ENCODE measurements at regions not wholly inside any gene's neighbourhood (a gene's known extent, or its start where the extent isn't known, plus 50 kb on each side); places are given as distances from the start of the nearest gene placed in this dataset.

GRCh38 chr18:51655327-51655698, 457.8 kb upstream of the MEX3C start:
- CTCF ChIA-PET (ENCODE audit: low intra/inter-chr PET ratio): no interaction called here
- Histone ChIP-seq H3K79me2 (ENCODE audit: control insufficient read depth, insufficient read depth, low read length) (no peaks in the 10 kb centered on the region), H3K9me3 (replicated peaks; ENCODE audit: control insufficient read depth, insufficient read depth, low read depth, low read length) (no peaks in the 10 kb centered on the region), H3K27ac (ENCODE audit: extremely low read depth, low read depth, low read length) (no peak overlapping the region), H3K36me3 (ENCODE audit: control insufficient read depth, insufficient read depth, low read length) (no peaks in the 10 kb centered on the region), H2AFZ (ENCODE audit: low read depth, low read length) (no peak overlapping the region), H3K4me3 (no peak overlapping the region), H3K4me1 (replicated peaks in 1 of 2; ENCODE audit: control insufficient read depth in 2 of 2, insufficient read depth in 2 of 2, low read length in 2 of 2) (no peaks in the 10 kb centered on the region), H3K27me3 (ENCODE audit: control insufficient read depth in 2 of 2, insufficient read depth in 2 of 2, low read length in 2 of 2) (no peaks in the 10 kb centered on the region), H3K9me1 (ENCODE audit: control insufficient read depth, insufficient read depth, low read length) (no peaks in the 10 kb centered on the region), H3K9ac (ENCODE audit: insufficient read depth in 1 of 2, low read depth in 2 of 2, low read length in 2 of 2) (no peak overlapping the region), H4K20me1 (replicated peaks; ENCODE audit: control insufficient read depth, insufficient read depth, low read length) (no peaks in the 10 kb centered on the region), H3K4me2 (ENCODE audit: insufficient read depth, low read length) (no peak overlapping the region)
- in situ Hi-C loops (cut with MboI): loop anchor here (25.0 kb wide), 1 partner anchor 543 kb away; no protein-coding TSS in a partner anchor
- no peak for DNase-seq (ENCODE audit: extremely low read depth in 1 of 4, low spot score in 3 of 4)
- intact Hi-C loops (cut with micrococcal nuclease): no loop called here
- 0% methylated on average over 2 of the region's 2 CpGs for WGBS (ENCODE audit: insufficient coverage, low coverage, missing lambda C conversion rate)
- no peak for FAIRE-seq
- POLR2A ChIA-PET: no interaction called here
- no TSS peak for BruUV-seq (replicated peaks)
- TF ChIP-seq ZNF121 (CRISPR knock-in tag; conservative IDR thresholded peaks at IDR 0.05): no peak
- TF ChIP-seq, protein P1, sequence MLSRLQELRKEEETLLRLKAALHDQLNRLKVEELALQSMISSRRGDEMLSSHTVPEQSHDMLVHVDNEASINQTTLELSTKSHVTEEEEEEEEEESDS (CRISPR knock-in tag; IDR thresholded peaks at IDR 0.05): no peak
- TF ChIP-seq HNRNPL (IDR thresholded peaks at IDR 0.05; ENCODE audit: low read depth, low read length): no peak
- no peak for TF ChIP-seq SNIP1 (IDR thresholded peaks at IDR 0.05; ENCODE audit: low read depth)
- TF ChIP-seq MEF2A (IDR thresholded peaks at IDR 0.05; ENCODE audit: control insufficient read depth, low read depth, low read length): no peak
- no peak for TF ChIP-seq CEBPZ (IDR thresholded peaks at IDR 0.05; ENCODE audit: borderline replicate concordance, low read depth, low read length)
- TF ChIP-seq TRIM28 (IDR thresholded peaks at IDR 0.05): no peak
- no peak for TF ChIP-seq ZNF175 (CRISPR knock-in tag; IDR thresholded peaks at IDR 0.05; ENCODE audit: low read depth)
- no peak for TF ChIP-seq LARP7 (IDR thresholded peaks at IDR 0.05)
- TF ChIP-seq E2F3 (CRISPR knock-in tag; IDR thresholded peaks at IDR 0.05): no peak
- TF ChIP-seq BRF2 (IDR thresholded peaks at IDR 0.05; ENCODE audit: borderline replicate concordance, insufficient read depth, insufficient read length): no peak
- TF ChIP-seq PTBP1 (IDR thresholded peaks at IDR 0.05; ENCODE audit: low read depth, low read length): no peak
- no peak for TF ChIP-seq MAX (CRISPR knock-in tag; IDR thresholded peaks at IDR 0.05)
- no peak for TF ChIP-seq ZNF165 (CRISPR knock-in tag; IDR thresholded peaks at IDR 0.05; ENCODE audit: borderline replicate concordance)
- no peak for TF ChIP-seq IFI16 (CRISPR knock-in tag; IDR thresholded peaks at IDR 0.05)
- TF ChIP-seq ZNF507 (tag; conservative IDR thresholded peaks at IDR 0.05): no peak
- TF ChIP-seq POLR3A (IDR thresholded peaks at IDR 0.05; ENCODE audit: borderline replicate concordance, extremely low read depth, insufficient read depth, insufficient read length): no peak
- no peak for TF ChIP-seq PRPF4 (IDR thresholded peaks at IDR 0.05; ENCODE audit: insufficient read depth, low read depth, low read length, poor library complexity, severe bottlenecking)
- TF ChIP-seq TFAM (CRISPR knock-in tag; conservative IDR thresholded peaks at IDR 0.05): no peak
- no peak for TF ChIP-seq BDP1 (IDR thresholded peaks at IDR 0.05; ENCODE audit: insufficient read depth, insufficient read length)
- ATAC-seq: no peak

Measured in K562 (cell line).